ENCODE measurements at regions not wholly inside any gene's neighbourhood (a gene's known extent, or its start where the extent isn't known, plus 50 kb on each side); places are given as distances from the start of the nearest gene placed in this dataset.
"Not testable (repeated sequence)": the region's sequence is repeated elsewhere in the genome, so short reads cannot be mapped to it uniquely, and the experiment has no call there.

GRCh38 chr6:153282456-153282855 is 151.4 kb upstream of the RGS17 start:
- FAIRE-seq; H4K91ac ChIP-seq (replicated peaks; ENCODE audit: insufficient read length, low read length); H3K4me1 ChIP-seq (replicated peaks in 1 of 4; ENCODE audit: control insufficient read depth in 3 of 4, insufficient read depth in 4 of 4, low read length in 3 of 4); H3K27ac ChIP-seq (ENCODE audit: low read depth, low read length); H3K56ac ChIP-seq (replicated peaks; ENCODE audit: insufficient read length, low read depth, low read length); H2BK15ac ChIP-seq (ENCODE audit: low read length); H2BK120ac ChIP-seq (replicated peaks; ENCODE audit: low read depth, low read length); H4K5ac ChIP-seq (ENCODE audit: insufficient read length, low read depth, low read length); H3K23ac ChIP-seq (ENCODE audit: insufficient read length); H3K27me3 ChIP-seq (replicated peaks in 1 of 4; ENCODE audit: control insufficient read depth in 3 of 4, extremely low read depth in 1 of 4, insufficient read depth in 3 of 4, low read length in 3 of 4); H2AFZ ChIP-seq (ENCODE audit: low read length); POLR2A ChIA-PET (ENCODE audit: partially characterized antibody); H2AK5ac ChIP-seq (ENCODE audit: low read depth, low read length); H4K20me1 ChIP-seq (replicated peaks in 1 of 2; ENCODE audit: control insufficient read depth in 1 of 2, insufficient read depth in 2 of 2, low read length in 2 of 2); H2BK5ac ChIP-seq (ENCODE audit: low read depth, low read length); H2BK20ac ChIP-seq (ENCODE audit: low read length); H3K9ac ChIP-seq (replicated peaks in 1 of 4; ENCODE audit: extremely low read depth in 1 of 4, low read depth in 3 of 4, low read length in 3 of 4); DNase-seq (ENCODE audit: low read depth in 1 of 2, low spot score in 2 of 2); H3K79me1 ChIP-seq (ENCODE audit: low read depth, low read length); H2BK12ac ChIP-seq (ENCODE audit: low read depth, low read length); H3K14ac ChIP-seq (ENCODE audit: insufficient read length); H3K36me3 ChIP-seq (ENCODE audit: control insufficient read depth in 2 of 4, insufficient read depth in 4 of 4, low read length in 3 of 4); H3K79me2 ChIP-seq (ENCODE audit: control insufficient read depth in 1 of 2, insufficient read depth in 2 of 2, low read length in 2 of 2); H3K23me2 ChIP-seq (ENCODE audit: low read depth, low read length); H3K9me3 ChIP-seq (ENCODE audit: insufficient read depth in 2 of 2, low read depth in 1 of 2, low read length in 1 of 2); H3K4ac ChIP-seq (replicated peaks; ENCODE audit: insufficient read length, low read depth, low read length); CTCF ChIA-PET (ENCODE audit: partially characterized antibody); H3K4me2 ChIP-seq (ENCODE audit: insufficient read depth in 1 of 2, low read depth in 2 of 2, low read length in 2 of 2); H4K8ac ChIP-seq (ENCODE audit: extremely low read depth, insufficient read depth, low read length); H3K4me3 ChIP-seq (ENCODE audit: extremely low read depth in 1 of 4, insufficient read depth in 2 of 4, low read depth in 3 of 4, low read length in 4 of 4); H3K18ac ChIP-seq (ENCODE audit: extremely low read depth, low read length): not testable (repeated sequence)
- 91% methylated on average over 13 of the region's 14 CpGs; no CpG with 5 or more reads in 1 of the 2 experiments for WGBS, 2 experiments (ENCODE audit: extremely low coverage in 1 of 2, insufficient coverage in 1 of 2, insufficient read length in 1 of 2, insufficient replicate concordance in 2 of 2, low coverage in 1 of 2, low lambda C conversion rate in 2 of 2, missing lambda C conversion rate in 1 of 2)
